ENCODE measurements at regions not wholly inside any gene's neighbourhood (a gene's known extent, or its start where the extent isn't known, plus 50 kb on each side); places are given as distances from the start of the nearest gene placed in this dataset.

GRCh38 chr7:68152205-68152604 is 1155.6 kb downstream of the TYW1 start:
- ChIA-PET CTCF (no interaction called here), POLR2A (no interaction called here)
- no peak for DNase-seq (ENCODE audit: extremely low spot score)

GRCh38 chr7:68155676-68156075 is 1159.0 kb downstream of the TYW1 start:
- ChIA-PET CTCF (no interaction called here), POLR2A (no interaction called here)
- no peak for DNase-seq (ENCODE audit: extremely low spot score)
- no peak for TF ChIP-seq CTCF (IDR thresholded peaks at IDR 0.05; ENCODE audit: control extremely low read depth, extremely low read depth, low read depth, missing control alignments)

More at GRCh38 chr7:68152205-68152604, 1155.6 kb downstream of the TYW1 start:
- TF ChIP-seq CTCF (IDR thresholded peaks at IDR 0.05; ENCODE audit: control extremely low read depth, extremely low read depth, low read depth, missing control alignments) = no peak

GRCh38 chr7:68158686-68159295 is 1162.2 kb downstream of the TYW1 start:
- ChIA-PET POLR2A (no interaction called here), CTCF (no interaction called here)
- no peak for DNase-seq (ENCODE audit: extremely low spot score)
- no peak for TF ChIP-seq CTCF (IDR thresholded peaks at IDR 0.05; ENCODE audit: control extremely low read depth, extremely low read depth, low read depth, missing control alignments)

DNA sequence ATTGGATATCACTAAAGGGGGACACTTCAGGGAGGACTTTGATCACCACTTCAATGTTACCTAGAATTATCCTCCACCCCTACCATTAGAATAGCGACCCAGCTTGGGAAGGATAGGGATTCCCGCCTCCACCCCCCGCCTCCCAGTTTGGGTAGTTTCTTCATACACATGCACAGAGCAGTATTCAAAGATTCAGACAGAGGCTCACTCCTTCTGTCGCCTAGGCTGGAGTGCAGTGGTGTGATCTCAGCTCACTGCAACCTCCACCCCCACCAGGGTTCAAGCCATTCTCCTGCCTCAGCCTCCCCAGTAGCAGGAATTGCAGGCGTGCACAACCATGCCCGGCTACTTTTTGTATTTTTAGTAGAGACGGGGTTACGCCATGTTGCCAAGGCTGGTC is 1166.1 kb downstream of the TYW1 start:
- ChIA-PET POLR2A (no interaction called here), CTCF (no interaction called here)
- TF ChIP-seq CTCF (IDR thresholded peaks at IDR 0.05; ENCODE audit: control extremely low read depth, extremely low read depth, low read depth, missing control alignments) = no peak
- no peak for DNase-seq (ENCODE audit: extremely low spot score)

DNA sequence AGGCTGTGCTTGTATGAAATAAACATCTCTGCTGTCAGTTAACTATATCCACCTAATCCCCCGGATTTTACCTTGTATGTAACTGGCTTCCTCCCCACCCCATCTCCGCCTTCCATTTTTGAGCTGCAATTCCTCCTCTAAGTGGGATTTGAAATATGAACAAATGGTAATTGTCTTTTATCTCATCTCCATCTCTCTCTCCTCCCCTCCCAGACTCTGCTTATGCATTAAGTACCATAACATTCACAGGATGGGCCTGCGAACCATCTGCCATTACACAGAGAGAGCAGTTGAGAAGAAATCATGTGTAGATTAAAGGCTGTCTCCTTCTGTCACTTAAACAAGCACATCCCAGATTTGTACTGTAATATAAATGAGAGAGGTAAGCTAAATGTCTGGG is 1169.9 kb downstream of the TYW1 start:
- no peak for DNase-seq (ENCODE audit: extremely low spot score)
- CTCF ChIA-PET = no interaction called here
- no peak for TF ChIP-seq CTCF (IDR thresholded peaks at IDR 0.05; ENCODE audit: control extremely low read depth, extremely low read depth, low read depth, missing control alignments)
- POLR2A ChIA-PET = no interaction called here

GRCh38 chr7:68173513-68173912 is 1176.9 kb downstream of the TYW1 start:
- no peak for DNase-seq (ENCODE audit: extremely low spot score)
- no peak for TF ChIP-seq CTCF (IDR thresholded peaks at IDR 0.05; ENCODE audit: control extremely low read depth, extremely low read depth, low read depth, missing control alignments)
- CTCF ChIA-PET = no interaction called here
- POLR2A ChIA-PET = no interaction called here

DNA sequence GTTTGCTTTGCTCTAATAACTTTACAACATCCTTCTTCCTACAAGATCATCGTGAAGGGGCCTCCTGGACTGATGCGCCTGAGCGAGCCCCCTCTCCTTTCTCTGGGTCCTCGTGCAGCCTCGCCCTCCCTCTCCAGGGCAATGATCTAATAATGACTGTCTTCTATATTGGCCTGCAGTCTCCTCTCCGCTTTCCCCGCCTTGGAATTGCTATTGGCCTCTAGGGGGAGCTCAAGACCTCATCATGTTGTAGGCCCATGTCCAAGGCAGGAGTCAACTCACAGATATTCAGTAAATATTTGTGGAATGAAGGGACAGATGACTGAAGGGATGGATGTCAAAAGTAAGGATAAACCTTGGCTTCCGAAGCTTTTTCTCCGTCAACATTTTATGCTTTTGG is 1180.3 kb downstream of the TYW1 start:
- DNase-seq (ENCODE audit: extremely low spot score) = peak; percentile 19
- ChIA-PET CTCF (interaction anchor here (1.3 kb wide), 1 partner anchor 14 kb away, joined by 3 read pairs; no protein-coding TSS in a partner anchor), POLR2A (no interaction called here)
- TF ChIP-seq CTCF (IDR thresholded peaks at IDR 0.05; ENCODE audit: control extremely low read depth, extremely low read depth, low read depth, missing control alignments) = peak; percentile 26
